WTC11 (cell line): ENCODE measurements at regions not wholly inside any gene's neighbourhood (a gene's known extent, or its start where the extent isn't known, plus 50 kb on each side); places are given as distances from the start of the nearest gene placed in this dataset.

Source experiments
- CTCF ChIP-seq: fragments of 200-600 bp; IDR thresholded peaks from 2 replicates; pipeline ENCODE4 v1.8.0; 2022; ENCODE audit warnings: antibody characterized with exemption
- FOXJ3 ChIP-seq: sonication (generic); formaldehyde crosslinking; IDR thresholded peaks from 2 replicates; pipeline ENCODE4 v1.9.0; 2021; ENCODE audit warnings: missing genetic modification reagents, mild to moderate bottlenecking, borderline replicate concordance
- HMGXB4 ChIP-seq: sonication (generic); formaldehyde crosslinking; IDR thresholded peaks from 2 replicates; pipeline ENCODE4 v1.8.1; 2023; ENCODE audit warnings: mild to moderate bottlenecking, moderate library complexity, missing genetic modification reagents
- MAX ChIP-seq: sonication (generic); formaldehyde crosslinking; IDR thresholded peaks from 2 replicates; pipeline ENCODE4 v1.8.0; 2022; ENCODE audit warnings: mild to moderate bottlenecking, missing genetic modification reagents
- SMAD3 ChIP-seq: sonication (generic); formaldehyde crosslinking; IDR thresholded peaks from 2 replicates; pipeline ENCODE4 v1.8.0; 2022; ENCODE audit warnings: missing genetic modification reagents, mild to moderate bottlenecking, borderline replicate concordance
- STAT6 ChIP-seq: sonication (generic); formaldehyde crosslinking; conservative IDR thresholded peaks from 2 replicates; pipeline ENCODE4 v1.8.1; 2023; ENCODE audit warnings: mild to moderate bottlenecking, low read depth, missing genetic modification reagents, moderate library complexity
- USF1 ChIP-seq: sonication (generic); formaldehyde crosslinking; IDR thresholded peaks from 2 replicates; pipeline ENCODE4 v1.8.0; 2022; ENCODE audit warnings: mild to moderate bottlenecking, missing genetic modification reagents
- ZBTB43 ChIP-seq: sonication (generic); formaldehyde crosslinking; IDR thresholded peaks from 2 replicates; pipeline ENCODE4 v1.8.1; 2023; ENCODE audit warnings: mild to moderate bottlenecking, missing genetic modification reagents
- ZNF263 ChIP-seq: sonication (generic); formaldehyde crosslinking; IDR thresholded peaks from 2 replicates; pipeline ENCODE4 v1.8.1; 2022; ENCODE audit warnings: low read depth, mild to moderate bottlenecking, moderate library complexity, missing genetic modification reagents

GRCh38 chr1:170357750-170358149 is 174.2 kb upstream of the GORAB start:
- no peak for TF ChIP-seq CTCF
- TF ChIP-seq ZNF263 (CRISPR knock-in tag), result no peak
- TF ChIP-seq MAX (CRISPR knock-in tag), result no peak
- no peak for TF ChIP-seq HMGXB4
- no peak for TF ChIP-seq SMAD3 (CRISPR knock-in tag)
- TF ChIP-seq ZBTB43 (CRISPR knock-in tag), result no peak
- no peak for TF ChIP-seq USF1
- TF ChIP-seq FOXJ3, result no peak
- no peak for TF ChIP-seq STAT6 (CRISPR knock-in tag)
